ENCODE measurements at regions not wholly inside any gene's neighbourhood (a gene's known extent, or its start where the extent isn't known, plus 50 kb on each side); places are given as distances from the start of the nearest gene placed in this dataset.

- Histone ChIP-seq H3K4me3 (replicated peaks; ENCODE audit: insufficient read depth, low read length) (no peak overlapping the region), H3K27me3 (ENCODE audit: insufficient read depth, poor library complexity, severe bottlenecking) (peaks cover 11% of the 10 kb centered on the region), H3K27ac (replicated peaks) (no peak overlapping the region)
- TF ChIP-seq SPI1 (IDR thresholded peaks at IDR 0.05; ENCODE audit: borderline replicate concordance, low read depth), result no peak
- TF ChIP-seq CTCF (IDR thresholded peaks at IDR 0.05; ENCODE audit: insufficient read depth, low read length), result peak; percentile 81
- DNase-seq (ENCODE audit: low read depth in 1 of 2, low spot score in 1 of 2), result peak; percentile 20 to 66
These were observed 83.8 kb upstream of the GPR26 start for GRCh38 chr10:123582084-123582989.

- H3K27ac ChIP-seq (replicated peaks), result no peak overlapping the region
- H3K4me3 ChIP-seq (replicated peaks; ENCODE audit: insufficient read depth, low read length), result no peak overlapping the region
- TF ChIP-seq CTCF (IDR thresholded peaks at IDR 0.05; ENCODE audit: insufficient read depth, low read length), result peak; percentile 42
- TF ChIP-seq REST (IDR thresholded peaks at IDR 0.05; ENCODE audit: insufficient replicate concordance, low read depth), result no peak
- DNase-seq (ENCODE audit: low read depth in 1 of 2, low spot score in 1 of 2), result peak in 1 of 2 experiments; percentile 28
- H3K27me3 ChIP-seq (ENCODE audit: insufficient read depth, poor library complexity, severe bottlenecking), result peaks cover 11% of the 10 kb centered on the region
These were observed 82.3 kb upstream of the GPR26 start for GRCh38 chr10:123583639-123584418.

GRCh38 chr10:123584419-123584775 lies 81.8 kb upstream of the GPR26 start:
- Histone ChIP-seq H3K4me3 (replicated peaks; ENCODE audit: insufficient read depth, low read length) (no peak overlapping the region), H3K27ac (replicated peaks) (no peak overlapping the region), H3K27me3 (ENCODE audit: insufficient read depth, poor library complexity, severe bottlenecking) (peaks cover 11% of the 10 kb centered on the region)
- DNase-seq (ENCODE audit: low read depth in 1 of 2, low spot score in 1 of 2), result no peak
- TF ChIP-seq REST (IDR thresholded peaks at IDR 0.05; ENCODE audit: insufficient replicate concordance, low read depth) (no peak), POLR2AphosphoS5 (IDR thresholded peaks at IDR 0.05; ENCODE audit: low read depth) (no peak)

- peaks cover 7% of the 10 kb centered on the region for H3K27me3 ChIP-seq (ENCODE audit: insufficient read depth, poor library complexity, severe bottlenecking)
- TF ChIP-seq POLR2AphosphoS5 (IDR thresholded peaks at IDR 0.05; ENCODE audit: low read depth) (no peak), CTCF (IDR thresholded peaks at IDR 0.05; ENCODE audit: insufficient read depth, low read length) (no peak), REST (IDR thresholded peaks at IDR 0.05; ENCODE audit: insufficient replicate concordance, low read depth) (no peak), GABPA (IDR thresholded peaks at IDR 0.05; ENCODE audit: low read depth) (no peak), SPI1 (IDR thresholded peaks at IDR 0.05; ENCODE audit: borderline replicate concordance, low read depth) (no peak)
- H3K27ac ChIP-seq (replicated peaks), result no peak overlapping the region
These were observed 80.4 kb upstream of the GPR26 start for GRCh38 chr10:123585477-123586445.

More at GRCh38 chr10:123585477-123586445, 80.4 kb upstream of the GPR26 start:
- H3K4me3 ChIP-seq (replicated peaks; ENCODE audit: insufficient read depth, low read length), result no peak overlapping the region
- DNase-seq (ENCODE audit: low read depth in 1 of 2, low spot score in 1 of 2), result no peak
